T-helper 2 cell (primary cell): ENCODE measurements at regions not wholly inside any gene's neighbourhood (a gene's known extent, or its start where the extent isn't known, plus 50 kb on each side); places are given as distances from the start of the nearest gene placed in this dataset.
"Not testable (repeated sequence)": the region's sequence is repeated elsewhere in the genome, so short reads cannot be mapped to it uniquely, and the experiment has no call there.

Experiments used
- DNase-seq, 5 experiments: peaks; one replicate each; pipeline versions ENCODE4 v3.0.0 to v3.0.0-alpha.2; 2012 to 2022

GRCh38 chr18:8882632-8883408 is 177.5 kb downstream of the MTCL1 start:
- DNase-seq, result no peak

GRCh38 chr18:8883409-8883668 is 178.0 kb downstream of the MTCL1 start:
- no peak for DNase-seq

GRCh38 chr18:8887877-8888276 is 182.5 kb downstream of the MTCL1 start:
- DNase-seq, result not testable (repeated sequence)

DNA sequence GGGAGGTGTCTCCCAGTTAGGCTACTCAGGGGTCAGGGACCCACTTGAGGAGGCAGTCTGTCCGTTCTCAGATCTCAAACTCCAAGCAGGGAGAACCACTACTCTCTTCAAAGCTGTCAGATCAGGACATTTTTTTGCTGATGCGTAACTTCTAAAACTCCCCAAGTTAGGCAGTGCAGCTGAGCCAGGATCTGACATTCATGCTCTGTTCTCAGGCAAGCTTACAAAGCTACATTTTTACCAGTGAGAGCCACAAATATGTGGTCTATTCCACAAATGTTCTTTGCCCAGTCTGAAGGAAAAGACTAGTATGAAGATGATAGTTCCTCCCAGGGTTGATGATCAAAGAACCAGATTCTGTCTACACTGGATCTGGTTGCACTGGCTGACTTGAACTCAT is 184.1 kb downstream of the MTCL1 start:
- no peak for DNase-seq

- DNase-seq, result not testable (repeated sequence)
Observed at GRCh38 chr18:8890503-8890902, 185.1 kb downstream of the MTCL1 start.

DNA sequence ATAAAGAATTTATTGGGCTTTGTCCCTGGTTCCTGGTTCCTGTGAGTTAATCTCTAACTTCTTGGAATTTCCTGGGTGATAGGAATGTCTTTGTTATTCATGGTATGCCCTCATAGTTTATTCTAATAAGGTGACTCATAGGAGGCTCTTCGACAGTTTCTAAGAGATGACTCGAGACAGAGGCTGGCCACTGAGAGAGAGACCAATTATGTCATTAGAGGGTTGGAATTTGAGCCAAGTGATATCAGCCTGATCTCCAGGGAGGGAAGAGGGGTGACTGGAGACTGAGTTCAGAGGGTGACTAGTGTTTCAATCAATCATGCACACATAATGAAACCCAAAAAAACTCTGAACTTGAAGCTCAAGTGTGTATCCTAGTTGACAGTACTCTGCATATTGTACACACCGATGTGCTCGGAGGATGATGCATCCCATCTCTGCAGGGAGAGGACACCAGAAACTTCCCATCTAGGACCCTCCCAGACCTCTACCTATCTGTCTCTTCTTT is 185.7 kb downstream of the MTCL1 start:
- DNase-seq, result no peak

DNA sequence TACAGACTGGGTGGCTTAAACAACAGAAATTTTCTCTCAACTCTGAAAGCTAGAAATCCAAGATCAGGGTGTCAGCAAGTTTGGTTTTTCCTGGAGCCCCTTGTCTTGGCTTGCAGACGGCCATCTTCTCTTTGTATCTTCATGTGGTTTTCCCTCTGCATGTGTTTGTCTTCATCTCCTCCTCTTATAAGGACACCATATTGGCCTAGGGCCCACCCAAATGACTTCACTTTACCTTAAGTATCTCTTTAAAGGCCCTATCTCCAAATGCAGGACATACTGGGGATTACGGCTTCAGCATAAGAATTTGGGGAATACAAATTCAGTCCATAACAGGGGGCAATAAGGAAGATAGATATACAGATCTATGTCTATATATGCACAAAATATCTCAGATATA is 187.9 kb downstream of the MTCL1 start:
- no peak for DNase-seq

DNA sequence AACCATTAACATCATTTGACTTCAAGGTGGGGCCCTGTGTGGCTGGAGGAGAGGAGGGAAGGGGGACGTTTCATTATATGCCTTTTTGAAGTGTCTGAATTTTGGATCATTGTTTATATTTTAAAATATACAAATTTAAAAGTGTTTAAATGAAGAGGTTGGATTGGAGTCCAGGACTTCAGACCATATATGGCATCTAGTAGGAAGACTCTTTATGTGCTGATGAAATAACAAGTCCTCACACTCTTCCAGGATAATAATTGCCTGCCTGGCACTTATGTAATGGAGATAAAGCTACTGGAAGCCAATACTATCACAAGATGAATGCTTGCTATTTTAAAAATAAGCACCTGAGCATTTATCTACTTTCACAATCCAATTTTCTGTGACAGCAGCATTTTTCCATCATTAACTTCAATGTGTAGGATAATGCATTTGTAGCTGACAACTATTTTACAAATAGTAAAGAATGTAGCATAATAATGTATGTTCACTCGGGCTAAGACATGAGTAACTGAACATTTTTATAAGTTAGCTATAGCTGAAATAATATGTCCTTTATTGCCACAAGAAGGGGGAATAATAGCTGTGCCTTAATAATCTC is 188.4 kb downstream of the MTCL1 start:
- DNase-seq, result no peak

GRCh38 chr18:8894823-8895222 is 189.5 kb downstream of the MTCL1 start:
- no peak for DNase-seq

- DNase-seq, result no peak
Observed at GRCh38 chr18:8895341-8895740, 190.0 kb downstream of the MTCL1 start.

- no peak for DNase-seq
Observed at GRCh38 chr18:8895987-8896619, 190.7 kb downstream of the MTCL1 start.

GRCh38 chr18:8899000-8899399 is 193.6 kb downstream of the MTCL1 start:
- DNase-seq, result no peak

DNA sequence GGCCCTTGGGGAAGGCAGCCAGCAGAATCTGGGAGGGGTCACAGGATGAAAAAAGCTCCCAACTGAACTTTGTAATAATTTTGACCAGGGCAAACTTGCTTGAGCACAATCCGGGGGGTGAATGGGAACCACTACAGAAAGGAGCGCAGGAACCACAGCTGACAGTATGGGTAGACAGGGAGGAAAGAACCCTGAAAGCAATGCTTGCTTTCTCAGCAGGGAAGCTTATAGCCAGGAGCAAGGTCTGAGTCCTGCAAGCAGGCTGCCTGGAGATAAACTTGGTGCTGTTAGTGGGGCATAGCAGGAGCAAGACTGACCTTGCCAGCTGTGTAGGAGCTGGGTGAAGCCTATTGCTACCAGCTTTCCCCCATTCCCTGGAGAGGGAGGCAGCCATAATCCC is 195.2 kb downstream of the MTCL1 start:
- DNase-seq, result no peak

- no peak for DNase-seq
Observed at GRCh38 chr18:8901019-8901418, 195.7 kb downstream of the MTCL1 start.

DNA sequence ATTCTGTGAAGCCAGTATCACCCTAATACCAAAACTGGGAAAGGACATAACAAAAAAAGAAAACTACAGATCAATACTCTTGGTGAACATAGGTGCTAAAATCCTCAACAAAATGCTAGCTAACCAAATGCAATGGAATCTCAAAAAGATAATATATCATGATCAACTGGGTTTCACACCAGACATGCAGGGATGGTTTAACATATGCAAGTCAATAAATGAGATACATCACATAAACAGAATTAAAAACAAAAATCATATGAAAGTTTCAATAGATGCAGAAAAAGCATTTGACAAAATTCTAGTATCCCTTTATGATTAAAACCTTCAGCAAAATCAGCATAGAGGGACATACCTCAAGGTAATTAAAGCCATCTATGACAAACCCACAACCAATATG is 198.2 kb upstream of the NDUFV2 start:
- no peak for DNase-seq

- no peak for DNase-seq
Observed at GRCh38 chr18:8908792-8909510, 193.5 kb upstream of the NDUFV2 start.

DNA sequence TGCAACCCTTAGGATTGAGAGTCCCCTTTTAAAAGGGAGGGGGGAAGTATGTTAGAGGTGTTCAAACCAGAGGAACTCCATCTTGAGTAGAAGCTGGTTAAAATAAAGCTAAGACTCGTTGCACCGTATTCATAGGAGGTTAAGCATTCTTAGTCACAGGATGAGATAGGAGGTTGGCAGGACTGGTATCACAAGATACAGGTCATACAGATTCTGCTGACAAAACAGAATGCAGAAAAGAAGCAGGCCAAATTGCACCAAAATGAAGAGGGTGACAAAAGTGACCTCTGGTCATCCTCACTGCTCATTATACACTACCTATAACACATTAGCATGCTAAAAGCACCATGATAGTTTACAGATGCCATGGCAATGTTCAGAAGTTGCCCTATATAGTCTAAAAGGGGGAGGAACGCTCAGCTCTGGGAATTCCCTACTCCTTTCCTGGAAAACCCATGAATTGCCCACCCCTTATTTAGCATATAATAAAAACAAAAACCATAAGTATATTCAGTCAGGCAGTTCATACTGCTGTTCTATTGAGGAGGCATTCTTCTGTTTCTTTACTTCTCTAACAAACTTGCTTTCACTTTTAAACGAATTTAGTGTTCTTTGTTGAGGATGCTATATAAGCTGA is 192.2 kb upstream of the NDUFV2 start:
- DNase-seq, result no peak

- DNase-seq, result no peak
Observed at GRCh38 chr18:8910843-8911242, 191.7 kb upstream of the NDUFV2 start.

GRCh38 chr18:8911408-8912340 is 190.8 kb upstream of the NDUFV2 start:
- no peak for DNase-seq

GRCh38 chr18:8912348-8913326 is 189.9 kb upstream of the NDUFV2 start:
- DNase-seq, result no peak
